Hepatocyte (in vitro differentiated cells): ENCODE measurements at regions not wholly inside any gene's neighbourhood (a gene's known extent, or its start where the extent isn't known, plus 50 kb on each side); places are given as distances from the start of the nearest gene placed in this dataset.

ENCODE experiments used
- EZH2 ChIP-seq: fragments of 200-600 bp; sonication (generic); IDR thresholded peaks from 2 replicates; pipeline ENCODE4 v1.6.1; 2016; ENCODE audit warnings: antibody characterized with exemption, mild to moderate bottlenecking, borderline replicate concordance
- EZH2phosphoT487 ChIP-seq: fragments of 200-600 bp; sonication (generic); IDR thresholded peaks from one replicate; pipeline ENCODE4 v1.6.1; 2018; ENCODE audit warnings: antibody characterized with exemption, mild to moderate bottlenecking, low read depth, moderate library complexity; ENCODE audit not compliant: unreplicated experiment, severe bottlenecking
- TF ChIP-seq, protein P1 (sequence below): fragments of 200-600 bp; sonication (generic); IDR thresholded peaks from 2 replicates; pipeline ENCODE4 v1.5.1; 2016; ENCODE audit warnings: antibody characterized with exemption, mild to moderate bottlenecking; ENCODE audit not compliant: poor library complexity

DNA sequence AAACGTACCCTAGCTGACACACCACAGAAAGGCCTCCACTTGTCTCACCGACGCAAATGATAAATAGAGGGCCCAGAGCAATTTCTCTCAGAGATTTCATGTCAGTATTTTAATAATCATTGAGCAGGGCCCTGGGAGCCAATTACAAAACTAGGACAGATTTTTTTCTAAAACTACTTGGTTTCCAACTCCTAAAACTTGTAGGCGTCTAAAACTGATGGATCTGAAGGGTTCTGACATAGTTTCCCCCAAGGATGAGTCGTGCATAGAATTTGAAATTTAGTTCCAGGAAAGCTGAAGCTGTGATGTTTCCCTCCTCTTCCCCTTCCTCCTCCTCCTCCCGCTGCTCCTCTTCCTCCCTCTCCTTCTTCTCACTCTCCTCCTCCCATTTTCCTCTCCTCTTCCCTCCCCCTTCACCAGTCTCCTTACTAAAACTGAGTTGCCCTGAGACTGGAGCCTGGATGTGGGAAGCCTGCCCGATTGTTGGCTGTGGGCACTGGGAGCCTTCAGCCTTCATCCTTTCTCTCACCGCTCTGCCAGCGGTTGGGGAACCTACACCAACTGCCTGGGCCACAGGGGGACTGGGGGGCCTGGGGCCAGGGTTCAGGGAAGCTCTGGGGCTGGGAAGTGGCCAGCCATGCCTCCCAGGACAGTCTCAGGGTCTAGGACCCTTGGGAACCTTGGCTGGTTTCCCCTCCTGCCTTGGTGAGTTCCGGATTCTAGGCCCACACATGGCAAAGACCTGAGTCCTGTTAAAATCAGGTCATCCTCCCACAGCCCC is 73.9 kb upstream of the SLC6A11 start:
- TF ChIP-seq, protein P1, sequence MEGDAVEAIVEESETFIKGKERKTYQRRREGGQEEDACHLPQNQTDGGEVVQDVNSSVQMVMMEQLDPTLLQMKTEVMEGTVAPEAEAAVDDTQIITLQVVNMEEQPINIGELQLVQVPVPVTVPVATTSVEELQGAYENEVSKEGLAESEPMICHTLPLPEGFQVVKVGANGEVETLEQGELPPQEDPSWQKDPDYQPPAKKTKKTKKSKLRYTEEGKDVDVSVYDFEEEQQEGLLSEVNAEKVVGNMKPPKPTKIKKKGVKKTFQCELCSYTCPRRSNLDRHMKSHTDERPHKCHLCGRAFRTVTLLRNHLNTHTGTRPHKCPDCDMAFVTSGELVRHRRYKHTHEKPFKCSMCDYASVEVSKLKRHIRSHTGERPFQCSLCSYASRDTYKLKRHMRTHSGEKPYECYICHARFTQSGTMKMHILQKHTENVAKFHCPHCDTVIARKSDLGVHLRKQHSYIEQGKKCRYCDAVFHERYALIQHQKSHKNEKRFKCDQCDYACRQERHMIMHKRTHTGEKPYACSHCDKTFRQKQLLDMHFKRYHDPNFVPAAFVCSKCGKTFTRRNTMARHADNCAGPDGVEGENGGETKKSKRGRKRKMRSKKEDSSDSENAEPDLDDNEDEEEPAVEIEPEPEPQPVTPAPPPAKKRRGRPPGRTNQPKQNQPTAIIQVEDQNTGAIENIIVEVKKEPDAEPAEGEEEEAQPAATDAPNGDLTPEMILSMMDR: no peak
- TF ChIP-seq EZH2 (no peak), EZH2phosphoT487 (no peak)
